HG03039 (cell line): ENCODE measurements at regions not wholly inside any gene's neighbourhood (a gene's known extent, or its start where the extent isn't known, plus 50 kb on each side); places are given as distances from the start of the nearest gene placed in this dataset.

Experiments used
- ATAC-seq: cut with Tn5 transposase; IDR thresholded peaks from one replicate; pipeline ENCODE4 v1.9.1; 2021; ENCODE audit warnings: mild to moderate bottlenecking, moderate library complexity; ENCODE audit not compliant: unreplicated experiment

- ATAC-seq = no peak
Observed at GRCh38 chr18:23384778-23385736, 68.0 kb upstream of the RIOK3 start.

DNA sequence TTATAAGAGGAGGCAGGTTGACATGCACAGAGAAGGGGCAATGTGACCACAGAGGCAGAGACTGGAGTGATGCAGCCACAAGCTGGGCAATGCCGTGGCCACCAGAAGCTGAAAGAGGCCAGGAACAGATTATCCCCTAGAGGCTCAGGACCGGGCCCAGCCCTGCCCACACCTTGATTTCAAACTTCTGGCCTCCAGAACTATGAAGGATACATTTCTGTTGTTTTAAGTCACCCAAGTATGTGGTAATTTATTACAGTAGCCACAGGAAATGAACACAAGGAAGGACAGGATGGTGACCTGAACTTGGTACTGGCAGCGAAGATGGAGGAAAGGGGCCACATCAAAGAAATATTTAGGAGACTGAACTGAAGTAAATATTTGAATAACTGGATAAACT lies 66.8 kb upstream of the RIOK3 start:
- no peak for ATAC-seq

DNA sequence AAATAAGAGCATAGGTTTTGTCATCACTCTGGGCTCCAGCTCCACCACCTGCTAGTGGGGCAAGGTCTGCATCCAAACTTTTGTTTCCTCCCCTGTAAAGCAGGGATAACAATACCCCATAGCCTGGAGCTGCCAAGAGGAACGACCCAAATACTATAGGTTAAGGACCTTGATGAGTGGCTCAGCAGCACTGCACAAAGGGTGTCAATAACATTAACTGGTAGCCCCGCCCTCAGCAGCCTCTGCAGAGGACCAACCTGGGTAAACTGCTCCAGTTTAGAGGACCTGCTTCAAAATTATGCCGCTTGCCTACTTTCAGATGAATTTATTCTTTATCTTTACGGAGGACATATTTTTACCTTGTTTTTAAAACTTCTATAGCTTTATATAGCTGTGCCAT lies 65.8 kb upstream of the RIOK3 start:
- ATAC-seq = no peak

- ATAC-seq = no peak
Observed at GRCh38 chr18:23388357-23388756, 64.7 kb upstream of the RIOK3 start.

DNA sequence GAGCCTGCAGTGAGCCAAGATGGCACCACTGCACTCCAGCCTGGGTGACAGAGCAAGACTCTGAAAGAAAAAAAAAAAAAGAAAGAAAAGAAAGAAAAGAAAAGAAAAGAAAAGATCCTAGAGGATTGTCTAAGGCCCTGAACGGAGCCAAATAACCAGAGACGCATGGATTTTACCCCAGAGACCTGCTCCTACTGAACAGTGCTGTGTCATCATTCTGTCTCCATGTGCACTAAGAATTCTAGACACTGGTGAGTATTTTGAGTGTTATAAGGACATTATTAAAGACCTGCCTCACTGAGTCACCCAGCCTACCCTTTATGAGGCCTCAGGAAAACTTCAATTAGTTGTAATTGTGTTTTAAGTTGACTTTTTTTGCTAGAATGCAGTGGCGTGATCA lies 61.9 kb upstream of the RIOK3 start:
- ATAC-seq = no peak

DNA sequence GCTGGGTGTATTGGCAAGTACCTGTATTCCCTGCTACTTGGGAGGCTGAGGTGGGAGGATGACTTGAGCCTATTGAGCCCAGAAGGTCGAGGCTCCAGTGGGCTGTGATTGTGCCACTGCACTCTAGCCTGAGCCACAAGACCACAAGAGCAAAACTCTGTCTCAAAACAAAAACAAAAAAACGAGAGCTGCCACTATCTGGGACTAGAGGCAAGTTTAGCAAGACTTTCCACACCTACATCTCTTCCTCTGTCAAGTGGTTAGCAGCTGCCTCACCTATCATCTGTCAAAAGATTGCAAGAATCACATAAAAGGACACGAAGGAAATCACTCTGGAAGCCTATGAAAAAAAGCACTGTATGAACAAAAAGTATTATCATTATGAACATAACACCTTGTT lies 55.2 kb upstream of the RIOK3 start:
- ATAC-seq = no peak

DNA sequence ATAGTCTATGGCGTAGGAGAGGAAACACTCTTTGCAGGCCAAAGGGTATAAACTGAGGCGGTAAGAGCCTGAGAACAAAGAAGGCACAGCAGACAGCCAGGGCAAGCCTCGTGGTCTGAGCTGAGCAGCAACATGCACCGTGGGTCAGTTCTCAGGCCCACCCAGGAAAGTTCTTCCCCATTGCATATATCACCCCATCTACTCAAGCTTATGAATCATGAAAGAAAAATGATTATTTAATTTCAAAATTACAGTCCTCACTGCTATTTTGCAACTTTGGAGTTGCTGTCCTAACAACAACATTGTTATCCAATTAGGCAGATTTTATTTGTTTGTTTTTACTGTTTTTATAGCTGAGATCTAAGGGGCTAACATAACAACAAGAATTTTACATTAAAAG lies 54.7 kb upstream of the RIOK3 start:
- no peak for ATAC-seq

GRCh38 chr18:23399067-23399466 lies 54.0 kb upstream of the RIOK3 start:
- ATAC-seq = no peak

GRCh38 chr18:23400918-23401317 lies 52.2 kb upstream of the RIOK3 start:
- no peak for ATAC-seq

GRCh38 chr18:23401400-23402347 lies 51.4 kb upstream of the RIOK3 start:
- no peak for ATAC-seq
